ENCODE measurements at regions not wholly inside any gene's neighbourhood (a gene's known extent, or its start where the extent isn't known, plus 50 kb on each side); places are given as distances from the start of the nearest gene placed in this dataset.
"Not testable (repeated sequence)": the region's sequence is repeated elsewhere in the genome, so short reads cannot be mapped to it uniquely, and the experiment has no call there.

- no peaks in the 10 kb centered on the region for H3K9me3 ChIP-seq
- no peak overlapping the region for H3K27ac ChIP-seq
- no peaks in the 10 kb centered on the region for H3K27me3 ChIP-seq
- intact Hi-C loops (cut with DNase I): no loop called here
- H3K36me3 ChIP-seq: no peaks in the 10 kb centered on the region
- TF ChIP-seq, protein P1, sequence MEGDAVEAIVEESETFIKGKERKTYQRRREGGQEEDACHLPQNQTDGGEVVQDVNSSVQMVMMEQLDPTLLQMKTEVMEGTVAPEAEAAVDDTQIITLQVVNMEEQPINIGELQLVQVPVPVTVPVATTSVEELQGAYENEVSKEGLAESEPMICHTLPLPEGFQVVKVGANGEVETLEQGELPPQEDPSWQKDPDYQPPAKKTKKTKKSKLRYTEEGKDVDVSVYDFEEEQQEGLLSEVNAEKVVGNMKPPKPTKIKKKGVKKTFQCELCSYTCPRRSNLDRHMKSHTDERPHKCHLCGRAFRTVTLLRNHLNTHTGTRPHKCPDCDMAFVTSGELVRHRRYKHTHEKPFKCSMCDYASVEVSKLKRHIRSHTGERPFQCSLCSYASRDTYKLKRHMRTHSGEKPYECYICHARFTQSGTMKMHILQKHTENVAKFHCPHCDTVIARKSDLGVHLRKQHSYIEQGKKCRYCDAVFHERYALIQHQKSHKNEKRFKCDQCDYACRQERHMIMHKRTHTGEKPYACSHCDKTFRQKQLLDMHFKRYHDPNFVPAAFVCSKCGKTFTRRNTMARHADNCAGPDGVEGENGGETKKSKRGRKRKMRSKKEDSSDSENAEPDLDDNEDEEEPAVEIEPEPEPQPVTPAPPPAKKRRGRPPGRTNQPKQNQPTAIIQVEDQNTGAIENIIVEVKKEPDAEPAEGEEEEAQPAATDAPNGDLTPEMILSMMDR (IDR thresholded peaks at IDR 0.05): no peak
- no peak overlapping the region for H3K4me3 ChIP-seq
- no peaks in the 10 kb centered on the region for H3K4me1 ChIP-seq
- DNase-seq (ENCODE audit: low spot score in 2 of 2): no peak
These were observed 1642.4 kb downstream of the EFNA5 start for GRCh38 chr5:106028314-106028713.

DNA sequence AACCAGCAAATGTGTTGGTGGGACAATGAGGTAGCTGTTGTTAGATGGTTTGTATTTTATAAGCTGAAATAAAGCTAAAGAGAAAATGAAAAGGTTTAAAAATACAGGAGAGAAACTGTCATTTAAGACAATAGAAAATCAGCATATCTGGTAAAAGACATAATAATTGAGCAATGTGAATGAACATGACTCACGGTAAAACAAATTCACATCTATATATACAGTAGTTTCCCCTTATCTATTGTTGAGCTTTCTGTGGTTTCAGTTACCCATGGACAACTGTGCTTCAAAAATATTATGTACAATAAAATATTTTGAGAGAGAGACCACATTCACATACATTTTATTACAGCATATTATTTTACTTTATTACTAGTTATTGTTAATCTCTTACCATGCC, 1649.8 kb downstream of the EFNA5 start:
- H3K4me3 ChIP-seq: no peak overlapping the region
- no peak overlapping the region for H3K27ac ChIP-seq
- no peaks in the 10 kb centered on the region for H3K36me3 ChIP-seq
- H3K27me3 ChIP-seq: no peaks in the 10 kb centered on the region
- intact Hi-C loops (cut with DNase I): no loop called here
- TF ChIP-seq, protein P1 (IDR thresholded peaks at IDR 0.05): no peak
- no peaks in the 10 kb centered on the region for H3K4me1 ChIP-seq
- no peaks in the 10 kb centered on the region for H3K9me3 ChIP-seq
- no peak for DNase-seq (ENCODE audit: low spot score in 2 of 2)

DNA sequence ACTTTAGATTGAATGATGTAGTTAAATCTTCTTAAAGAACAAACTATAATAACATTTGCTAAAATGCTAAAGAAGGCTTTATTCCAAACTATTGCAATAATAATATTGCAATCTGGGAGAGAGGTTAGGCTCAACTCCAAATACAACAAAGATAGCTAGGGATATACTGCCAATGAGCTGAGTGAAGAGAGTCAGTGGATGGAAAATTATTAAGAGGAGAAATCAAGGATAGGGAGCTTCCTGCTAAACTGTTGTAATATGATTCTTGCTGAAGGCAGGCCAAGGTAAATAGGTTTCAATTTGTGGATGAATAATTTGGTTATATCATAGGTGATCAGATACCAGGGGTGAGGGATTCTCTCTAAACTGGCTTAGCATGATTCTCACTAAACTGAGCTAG, 1651.5 kb downstream of the EFNA5 start:
- no peaks in the 10 kb centered on the region for H3K27me3 ChIP-seq
- TF ChIP-seq, protein P1 (IDR thresholded peaks at IDR 0.05): no peak
- H3K27ac ChIP-seq: no peak overlapping the region
- H3K4me3 ChIP-seq: no peak overlapping the region
- H3K36me3 ChIP-seq: no peaks in the 10 kb centered on the region
- no peaks in the 10 kb centered on the region for H3K4me1 ChIP-seq
- intact Hi-C loops (cut with DNase I): no loop called here
- no peaks in the 10 kb centered on the region for H3K9me3 ChIP-seq
- DNase-seq (ENCODE audit: low spot score in 2 of 2): no peak

DNA sequence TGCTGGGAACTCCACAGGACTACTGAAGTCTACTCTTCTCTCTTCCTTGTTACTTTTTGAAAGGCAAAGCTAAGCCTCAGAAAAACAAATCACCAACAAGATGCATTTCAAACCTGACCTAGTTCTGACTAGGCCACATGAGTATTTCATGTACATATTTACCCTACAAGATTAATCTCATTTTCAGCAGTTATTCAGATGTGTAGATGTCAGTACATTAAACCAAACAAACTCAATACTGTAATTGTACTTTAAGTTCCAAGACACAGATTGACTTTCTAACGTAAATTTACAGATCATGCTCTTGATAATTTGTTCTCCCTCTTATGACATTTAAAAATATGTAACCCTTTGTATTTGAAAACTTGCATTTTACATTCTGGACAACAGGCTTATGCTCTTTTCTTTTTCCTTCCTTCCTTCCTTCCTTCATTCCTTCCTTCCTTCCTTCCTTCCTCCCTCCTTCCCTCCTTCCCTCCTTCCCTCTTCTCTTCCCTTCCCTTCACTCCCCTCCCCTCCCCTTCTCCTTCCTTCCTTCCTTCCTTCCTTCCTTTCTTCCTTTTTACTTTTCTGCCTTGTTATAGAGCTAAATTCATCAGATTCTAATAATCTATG, 1653.4 kb downstream of the EFNA5 start:
- Histone ChIP-seq H3K36me3 (no peaks in the 10 kb centered on the region), H3K27me3 (no peaks in the 10 kb centered on the region), H3K4me1 (no peaks in the 10 kb centered on the region), H3K27ac (no peak overlapping the region), H3K4me3 (no peak overlapping the region), H3K9me3 (no peaks in the 10 kb centered on the region)
- intact Hi-C loops (cut with DNase I): no loop called here
- TF ChIP-seq, protein P1 (IDR thresholded peaks at IDR 0.05): no peak
- no peak for DNase-seq (ENCODE audit: low spot score in 2 of 2)

- Histone ChIP-seq H3K36me3 (no peaks in the 10 kb centered on the region), H3K4me3 (no peak overlapping the region), H3K27me3 (no peaks in the 10 kb centered on the region), H3K4me1 (no peaks in the 10 kb centered on the region), H3K27ac (no peak overlapping the region), H3K9me3 (no peaks in the 10 kb centered on the region)
- intact Hi-C loops (cut with DNase I): no loop called here
- TF ChIP-seq, protein P1 (IDR thresholded peaks at IDR 0.05): no peak
- DNase-seq (ENCODE audit: low spot score in 2 of 2): no peak
These were observed 1656.5 kb downstream of the EFNA5 start for GRCh38 chr5:106014262-106014661.

GRCh38 chr5:106006242-106006641, 1664.5 kb downstream of the EFNA5 start:
- no peaks in the 10 kb centered on the region for H3K36me3 ChIP-seq
- H3K4me1 ChIP-seq: no peaks in the 10 kb centered on the region
- H3K27ac ChIP-seq: no peak overlapping the region
- no peaks in the 10 kb centered on the region for H3K27me3 ChIP-seq
- no peak overlapping the region for H3K4me3 ChIP-seq
- no peak for DNase-seq (ENCODE audit: low spot score in 2 of 2)
- H3K9me3 ChIP-seq: no peaks in the 10 kb centered on the region
- TF ChIP-seq, protein P1 (IDR thresholded peaks at IDR 0.05): no peak
- intact Hi-C loops (cut with DNase I): no loop called here

- not testable (repeated sequence) for H3K9me3 ChIP-seq, H3K4me1 ChIP-seq
These were observed 1671.7 kb downstream of the EFNA5 start for GRCh38 chr5:105998991-105999390.

More at GRCh38 chr5:105998991-105999390, 1671.7 kb downstream of the EFNA5 start:
- H3K4me3 ChIP-seq; H3K27ac ChIP-seq; DNase-seq (ENCODE audit: low spot score in 2 of 2); H3K36me3 ChIP-seq; H3K27me3 ChIP-seq; intact Hi-C loops (cut with DNase I): not testable (repeated sequence)

All from ascending aorta (tissue), 2 donors.